COLO668 (cell line): ENCODE measurements at regions not wholly inside any gene's neighbourhood (a gene's known extent, or its start where the extent isn't known, plus 50 kb on each side); places are given as distances from the start of the nearest gene placed in this dataset.

Source experiments
- DNase-seq: peaks from one replicate; lab custom pipeline; 2025; ENCODE audit not compliant: unreplicated experiment; lab: John Stamatoyannopoulos, UW

GRCh38 chr1:233516732-233517131 is 97.2 kb upstream of the KCNK1 start:
- no peak for DNase-seq

DNA sequence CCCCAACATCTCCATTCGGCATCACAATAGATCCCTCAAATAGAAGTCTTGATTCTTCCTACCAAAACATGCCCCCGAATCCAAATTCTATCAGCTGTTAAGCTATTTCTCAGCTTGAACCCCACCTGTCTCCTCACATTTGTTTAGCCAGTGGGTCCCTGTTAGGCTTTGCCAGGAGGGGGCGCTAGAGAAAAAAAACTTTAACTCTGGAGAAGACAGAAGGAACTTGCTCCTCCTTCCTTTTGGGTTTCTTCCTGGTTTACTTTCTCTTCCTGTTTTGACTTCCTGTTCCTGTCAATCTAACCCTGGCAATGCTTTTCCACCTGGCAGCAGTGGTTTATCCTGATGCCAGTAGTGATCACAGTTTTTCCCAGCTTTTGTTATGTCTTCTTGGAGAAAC is 95.6 kb upstream of the KCNK1 start:
- peak; percentile 52 for DNase-seq

DNA sequence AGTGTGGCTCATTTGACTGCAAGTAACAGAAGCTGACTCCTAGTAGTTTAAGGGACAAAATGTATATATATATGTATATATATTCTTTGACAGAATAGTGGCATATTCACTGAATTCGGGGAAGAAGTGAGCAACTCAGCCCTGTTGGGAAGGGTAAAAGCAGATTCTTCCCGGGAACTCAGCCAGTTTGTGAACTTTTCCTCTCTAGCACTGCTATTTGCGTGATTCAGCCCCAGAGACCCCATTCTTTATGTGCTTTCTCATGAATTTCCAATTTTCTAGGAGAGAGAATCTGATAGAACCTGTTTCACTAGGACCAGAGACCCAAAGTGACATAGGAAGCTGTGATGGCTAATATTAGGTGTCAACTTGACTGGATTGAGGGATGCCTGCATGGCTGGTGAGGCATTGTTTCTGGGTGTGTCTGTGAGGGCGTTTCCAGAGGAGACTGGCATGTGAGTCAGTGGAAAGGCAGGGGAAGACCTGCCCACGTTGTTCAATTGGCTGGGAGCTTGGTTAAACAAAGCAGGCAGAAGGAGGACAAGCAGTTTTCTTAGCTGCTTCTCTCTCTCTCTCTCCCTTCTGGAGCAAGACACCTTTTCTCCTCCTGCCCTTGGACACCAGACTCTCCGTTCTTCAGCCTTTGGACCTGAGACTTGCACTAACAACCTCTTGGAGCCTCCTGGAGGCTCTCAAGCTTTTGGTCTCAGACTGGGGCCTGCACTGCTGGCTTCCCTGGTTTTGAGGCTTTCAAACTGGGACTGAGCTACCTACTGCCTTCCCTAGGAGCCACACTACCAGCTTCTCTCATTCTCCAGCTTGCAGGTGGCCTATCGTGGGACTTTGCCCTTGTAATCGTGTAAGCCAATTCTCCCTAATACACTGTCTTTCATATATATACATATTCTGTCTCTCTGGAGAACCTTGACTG is 93.4 kb upstream of the KCNK1 start:
- DNase-seq, result no peak

GRCh38 chr1:233523047-233523446 is 90.9 kb upstream of the KCNK1 start:
- no peak for DNase-seq

- DNase-seq, result no peak
These were observed 86.1 kb upstream of the KCNK1 start for GRCh38 chr1:233527818-233528217.

- no peak for DNase-seq
These were observed 83.1 kb upstream of the KCNK1 start for GRCh38 chr1:233530665-233531386.

DNA sequence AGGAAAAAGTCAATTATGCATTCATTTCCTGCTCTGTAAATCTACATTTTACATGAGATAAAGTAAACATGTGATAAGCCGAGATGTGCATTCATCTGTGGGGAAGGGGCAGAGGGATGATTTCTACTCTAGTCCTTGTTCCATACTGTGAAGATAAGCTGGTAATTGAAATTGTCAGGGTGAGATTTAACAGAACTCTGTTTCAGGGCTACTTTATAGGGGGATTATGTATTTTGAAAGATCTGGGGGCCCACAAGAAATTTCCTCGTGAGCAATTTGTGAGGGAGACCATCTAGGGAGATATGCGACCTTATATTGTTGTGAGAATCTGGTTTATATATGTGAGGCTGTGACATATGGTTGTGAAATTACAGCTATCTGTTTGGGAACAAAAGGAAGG is 73.1 kb upstream of the KCNK1 start:
- DNase-seq, result no peak

GRCh38 chr1:233543338-233544255 is 70.3 kb upstream of the KCNK1 start:
- DNase-seq, result peak; percentile 34

GRCh38 chr1:233544304-233544703 is 69.6 kb upstream of the KCNK1 start:
- DNase-seq, result no peak

DNA sequence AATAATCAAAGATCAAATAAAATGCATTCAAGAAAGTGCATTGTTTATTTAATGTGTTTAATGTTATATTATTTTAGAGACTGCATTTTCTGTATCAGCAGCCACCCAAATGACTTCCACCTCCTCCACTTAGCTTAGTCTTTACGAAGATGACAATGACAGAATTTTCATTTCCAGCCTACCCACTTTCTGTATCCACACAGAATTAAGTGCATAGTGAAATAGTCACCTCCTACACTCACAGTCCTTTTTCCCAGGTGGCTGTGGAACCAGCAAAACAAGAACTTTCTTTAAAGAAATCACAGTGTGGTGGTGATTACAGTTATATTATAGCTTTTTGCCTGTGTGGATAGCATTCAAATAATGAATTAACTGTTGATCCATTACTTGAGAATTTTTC is 66.2 kb upstream of the KCNK1 start:
- DNase-seq, result no peak

DNA sequence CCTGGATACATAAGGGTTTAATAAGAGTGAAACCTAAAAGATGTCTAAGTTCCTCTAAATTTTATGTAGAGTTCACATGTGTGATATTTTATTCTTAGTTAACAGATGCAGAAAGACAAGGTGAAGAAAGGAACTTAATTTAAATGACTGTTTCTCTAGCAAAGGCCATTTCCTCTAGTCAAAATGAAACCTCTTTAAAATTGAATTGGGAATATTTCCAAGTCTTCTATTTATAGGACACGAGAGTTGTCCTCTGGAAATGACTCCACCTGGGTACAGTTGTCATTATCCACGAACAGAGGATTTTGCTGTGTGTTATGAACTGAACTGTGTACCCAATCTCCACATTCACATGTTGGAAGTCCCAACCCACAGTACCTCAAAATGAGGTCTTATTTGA is 64.5 kb upstream of the KCNK1 start:
- no peak for DNase-seq

GRCh38 chr1:233549917-233550316 is 64.0 kb upstream of the KCNK1 start:
- no peak for DNase-seq

DNA sequence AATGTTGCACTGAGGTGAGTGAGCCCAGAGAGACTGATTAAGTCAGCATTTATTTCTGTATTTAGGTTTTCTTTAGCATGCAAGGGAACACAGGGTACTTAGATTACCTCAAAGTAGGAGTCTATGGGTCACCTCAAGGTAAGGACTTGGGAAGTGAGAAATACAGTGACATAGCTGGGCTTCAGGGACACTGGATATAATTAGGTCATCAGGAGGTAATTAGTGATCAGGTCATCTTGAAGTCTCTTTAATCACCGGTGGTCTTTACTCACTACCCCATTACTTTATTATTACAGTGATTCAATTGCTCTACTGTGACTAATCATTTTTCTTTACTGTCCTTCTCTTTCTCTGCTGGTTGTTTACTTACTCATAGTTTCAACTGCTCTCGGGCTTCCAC is 59.9 kb upstream of the KCNK1 start:
- no peak for DNase-seq

GRCh38 chr1:233561708-233562426 is 52.0 kb upstream of the KCNK1 start:
- no peak for DNase-seq
